Esophagus muscularis mucosa (tissue), 4 donors: ENCODE measurements at regions not wholly inside any gene's neighbourhood (a gene's known extent, or its start where the extent isn't known, plus 50 kb on each side); places are given as distances from the start of the nearest gene placed in this dataset.

ENCODE experiments used
- CTCF ChIP-seq, 3 experiments: fragments of 200-600 bp in 2 of 3; fragments of 450-650 bp in 1 of 3; sonication (generic) in 2 of 3; IDR thresholded peaks; one replicate each; pipeline ENCODE4 v1.5.1; 2017 to 2019; ENCODE audit warnings: antibody characterized with exemption in 3 of 3, mild to moderate bottlenecking in 2 of 3, moderate library complexity in 1 of 3
- EP300 ChIP-seq: sonication (generic); formaldehyde crosslinking; IDR thresholded peaks from one replicate; pipeline ENCODE4 v1.6.1; 2017; ENCODE audit warnings: antibody characterized with exemption
- POLR2A ChIP-seq: fragments of 450-650 bp; IDR thresholded peaks from one replicate; pipeline ENCODE4 v1.6.1; 2017; ENCODE audit warnings: antibody characterized with exemption, moderate library complexity, mild to moderate bottlenecking, low read depth

GRCh38 chr5:87877023-87877422 is 391.6 kb downstream of the TMEM161B start:
- TF ChIP-seq CTCF (IDR thresholded peaks at IDR 0.05) (no peak), EP300 (no peak), POLR2A (no peak)
